ENCODE measurements at regions not wholly inside any gene's neighbourhood (a gene's known extent, or its start where the extent isn't known, plus 50 kb on each side); places are given as distances from the start of the nearest gene placed in this dataset.

- dilution Hi-C loops (cut with HindIII; ENCODE audit: low sequenced_read_pairs, unreplicated experiment), result no loop called here
- WGBS, 2 experiments (ENCODE audit: extremely low coverage in 2 of 2, insufficient read length in 1 of 2), result no CpG with 5 or more reads among the region's 4 CpGs
- no TSS peak for BruUV-seq (replicated peaks)
Measured at GRCh38 chr22:49268924-49269323, 558.7 kb downstream of the BRD1 start.

More at GRCh38 chr22:49268924-49269323, 558.7 kb downstream of the BRD1 start:
- Histone ChIP-seq H3K56ac (ENCODE audit: extremely low read depth, insufficient read depth, low read length) (no peak overlapping the region), H3K4me1 (ENCODE audit: control insufficient read depth, insufficient read depth, low read length) (no peaks in the 10 kb centered on the region), H3K4me3 (ENCODE audit: insufficient read depth, low read depth, low read length) (no peak overlapping the region), H4K8ac (ENCODE audit: low read depth in 2 of 2, low read length in 2 of 2) (no peak overlapping the region), H3K79me1 (ENCODE audit: low read depth in 1 of 2, low read length in 2 of 2) (no peaks in the 10 kb centered on the region), H4K91ac (ENCODE audit: insufficient read depth, low read depth, low read length) (no peak overlapping the region), H4K5ac (ENCODE audit: low read depth, low read length) (no peak overlapping the region), H3K9me1 (ENCODE audit: insufficient read depth, low read length) (no peaks in the 10 kb centered on the region), H2BK15ac (ENCODE audit: low read depth, low read length) (no peak overlapping the region), H2BK5ac (ENCODE audit: low read depth, low read length, poor library complexity, severe bottlenecking) (no peak overlapping the region), H2AK5ac (ENCODE audit: low read depth, low read length) (no peak overlapping the region), H3K36me3 (ENCODE audit: control insufficient read depth, insufficient read depth, low read length) (no peaks in the 10 kb centered on the region), H3K4ac (ENCODE audit: low read depth, low read length) (no peak overlapping the region), H4K20me1 (ENCODE audit: insufficient read depth, low read length) (no peaks in the 10 kb centered on the region), H2AK9ac (replicated peaks; ENCODE audit: low read depth, low read length, poor library complexity) (no peak overlapping the region), H3K9ac (ENCODE audit: low read depth, low read length) (no peak overlapping the region), H3K27ac (ENCODE audit: insufficient read depth, low read length) (no peak overlapping the region), H3K23ac (ENCODE audit: low read depth, low read length) (no peak overlapping the region), H2BK20ac (ENCODE audit: low read depth, low read length) (no peak overlapping the region), H3K9me3 (ENCODE audit: control insufficient read depth, insufficient read depth, low read length) (peaks cover 33% of the 10 kb centered on the region), H2BK120ac (ENCODE audit: low read depth, low read length) (no peak overlapping the region), H3K18ac (ENCODE audit: low read depth, low read length) (no peak overlapping the region), H3K14ac (replicated peaks; ENCODE audit: low read depth, low read length) (no peak overlapping the region), H2AFZ (replicated peaks; ENCODE audit: low read length, poor library complexity) (no peak overlapping the region), H3K27me3 (ENCODE audit: control insufficient read depth, insufficient read depth, low read length) (no peaks in the 10 kb centered on the region), H3K4me2 (ENCODE audit: low read depth, low read length) (no peak overlapping the region)
- in situ Hi-C loops (cut with MboI; ENCODE audit: low sequenced_read_pairs) (no loop called here), intact Hi-C loops (cut with micrococcal nuclease) (no loop called here)
- ChIA-PET CTCF (no interaction called here), POLR2A (ENCODE audit: unreplicated experiment) (no interaction called here)
- DNase-seq, result no peak
- no peak for ATAC-seq (ENCODE audit: low read depth)
- TF ChIP-seq, protein P1, sequence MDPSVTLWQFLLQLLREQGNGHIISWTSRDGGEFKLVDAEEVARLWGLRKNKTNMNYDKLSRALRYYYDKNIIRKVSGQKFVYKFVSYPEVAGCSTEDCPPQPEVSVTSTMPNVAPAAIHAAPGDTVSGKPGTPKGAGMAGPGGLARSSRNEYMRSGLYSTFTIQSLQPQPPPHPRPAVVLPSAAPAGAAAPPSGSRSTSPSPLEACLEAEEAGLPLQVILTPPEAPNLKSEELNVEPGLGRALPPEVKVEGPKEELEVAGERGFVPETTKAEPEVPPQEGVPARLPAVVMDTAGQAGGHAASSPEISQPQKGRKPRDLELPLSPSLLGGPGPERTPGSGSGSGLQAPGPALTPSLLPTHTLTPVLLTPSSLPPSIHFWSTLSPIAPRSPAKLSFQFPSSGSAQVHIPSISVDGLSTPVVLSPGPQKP (IDR thresholded peaks at IDR 0.05; ENCODE audit: borderline replicate concordance, low read depth, low read length), result no peak
- TF ChIP-seq CTCF (conservative IDR thresholded peaks at IDR 0.05; ENCODE audit: low read depth, low read length), result no peak
- TF ChIP-seq MAZ (IDR thresholded peaks at IDR 0.05; ENCODE audit: borderline replicate concordance, low read depth, low read length), result no peak
- TF ChIP-seq SMC3 (IDR thresholded peaks at IDR 0.05; ENCODE audit: low read depth, low read length), result no peak
- no peak for TF ChIP-seq MXI1 (IDR thresholded peaks at IDR 0.05; ENCODE audit: borderline replicate concordance, low read depth, low read length)
- TF ChIP-seq RAD21 (IDR thresholded peaks at IDR 0.05; ENCODE audit: low read length), result no peak
- no peak for TF ChIP-seq BHLHE40 (IDR thresholded peaks at IDR 0.05; ENCODE audit: low read depth, low read length)
- TF ChIP-seq MAFK (IDR thresholded peaks at IDR 0.05; ENCODE audit: low read depth, low read length), result no peak

All from IMR-90 (cell line).